ENCODE measurements at regions not wholly inside any gene's neighbourhood (a gene's known extent, or its start where the extent isn't known, plus 50 kb on each side); places are given as distances from the start of the nearest gene placed in this dataset.

DNA sequence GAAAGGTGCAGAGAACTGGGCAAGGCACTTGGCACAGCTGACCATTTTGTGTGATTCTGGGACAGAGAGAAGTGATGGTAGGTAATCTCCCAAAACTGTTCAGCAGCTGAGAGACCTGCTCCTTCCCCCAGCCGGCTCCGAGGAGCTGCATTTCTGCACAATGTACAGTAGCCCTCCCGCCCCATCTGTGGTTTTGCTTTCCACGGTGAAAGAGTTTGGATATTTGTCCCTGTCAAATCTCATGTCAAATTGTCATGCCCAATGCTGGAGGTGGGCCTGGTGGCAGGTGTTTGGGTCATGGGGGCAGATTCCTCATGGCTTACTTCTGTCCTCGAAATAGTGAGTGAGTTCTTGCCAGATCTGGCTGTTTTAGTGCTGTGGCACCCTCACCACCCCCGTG, 90.5 kb upstream of the CD99 start:
- Histone ChIP-seq H3K36me3 (peaks cover 0 to 40% of the 10 kb centered on the region in 2 donors), H3K9me3 (no peaks in the 10 kb centered on the region), H3K4me1 (no peaks in the 10 kb centered on the region), H3K27ac (no peak overlapping the region), H3K4me3 (no peak overlapping the region), H3K27me3 (no peaks in the 10 kb centered on the region)
- intact Hi-C loops (cut with DNase I), result no loop called here
- DNase-seq (no peak), ATAC-seq (no peak)
- TF ChIP-seq CTCF (IDR thresholded peaks at IDR 0.05), result no peak

GRCh38 chrX:2596555-2597255, 94.4 kb upstream of the CD99 start:
- H3K9me3 ChIP-seq, result no peaks in the 10 kb centered on the region
- H3K4me3 ChIP-seq, result no peak overlapping the region
- ATAC-seq (no peak), DNase-seq (no peak)
- no peak overlapping the region for H3K27ac ChIP-seq
- H3K27me3 ChIP-seq, result no peaks in the 10 kb centered on the region
- H3K36me3 ChIP-seq, result peaks cover 0 to 26% of the 10 kb centered on the region in 2 donors
- no peak for TF ChIP-seq CTCF (IDR thresholded peaks at IDR 0.05)
- intact Hi-C loops (cut with DNase I), result loop anchor here in 1 of 2 donors (10.0 kb wide), 1 partner anchor 952 kb away; no protein-coding TSS in a partner anchor
- H3K4me1 ChIP-seq, result peaks cover 0 to 5% of the 10 kb centered on the region in 2 donors

- intact Hi-C loops (cut with DNase I), result loop anchor here in 1 of 2 donors (10.0 kb wide), 1 partner anchor 951 kb away; no protein-coding TSS in a partner anchor
- peaks cover 0 to 20% of the 10 kb centered on the region in 2 donors for H3K36me3 ChIP-seq
- H3K4me3 ChIP-seq, result no peak overlapping the region
- no peak for DNase-seq
- H3K4me1 ChIP-seq, result peaks cover 0 to 5% of the 10 kb centered on the region in 2 donors
- no peak overlapping the region for H3K27ac ChIP-seq
- no peak for TF ChIP-seq CTCF (IDR thresholded peaks at IDR 0.05)
- no peaks in the 10 kb centered on the region for H3K27me3 ChIP-seq
- H3K9me3 ChIP-seq, result no peaks in the 10 kb centered on the region
- ATAC-seq, result no peak
Measured at GRCh38 chrX:2596045-2596444, 95.0 kb upstream of the CD99 start.

DNA sequence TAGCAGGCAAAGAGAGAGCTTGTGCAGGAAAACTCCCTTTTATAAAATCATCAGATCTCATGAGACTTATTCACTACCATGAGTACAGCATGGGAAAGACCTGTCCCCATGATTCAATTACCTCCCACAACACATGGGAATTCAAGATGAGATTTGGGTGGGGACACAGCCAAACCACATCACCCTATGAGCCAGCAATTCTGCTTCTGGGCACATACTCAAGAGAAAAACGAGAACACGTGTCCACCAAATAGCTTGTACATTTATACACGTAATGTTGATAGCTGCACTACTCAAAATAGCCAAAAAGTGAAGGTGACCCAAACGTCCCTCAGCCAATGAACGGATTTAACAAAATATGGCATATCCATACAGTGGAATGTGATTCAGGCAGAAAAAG, 94.5 kb upstream of the DHRSX start:
- Histone ChIP-seq H3K9me3 (no peaks in the 10 kb centered on the region), H3K27me3 (no peaks in the 10 kb centered on the region), H3K36me3 (peaks cover 0 to 12% of the 10 kb centered on the region in 2 donors), H3K27ac (no peak overlapping the region), H3K4me1 (peaks cover 0 to 5% of the 10 kb centered on the region in 2 donors), H3K4me3 (no peak overlapping the region)
- intact Hi-C loops (cut with DNase I), result loop anchor here in 1 of 2 donors (10.0 kb wide), 1 partner anchor 950 kb away; no protein-coding TSS in a partner anchor
- TF ChIP-seq CTCF (IDR thresholded peaks at IDR 0.05), result no peak
- DNase-seq, result no peak
- ATAC-seq, result no peak

DNA sequence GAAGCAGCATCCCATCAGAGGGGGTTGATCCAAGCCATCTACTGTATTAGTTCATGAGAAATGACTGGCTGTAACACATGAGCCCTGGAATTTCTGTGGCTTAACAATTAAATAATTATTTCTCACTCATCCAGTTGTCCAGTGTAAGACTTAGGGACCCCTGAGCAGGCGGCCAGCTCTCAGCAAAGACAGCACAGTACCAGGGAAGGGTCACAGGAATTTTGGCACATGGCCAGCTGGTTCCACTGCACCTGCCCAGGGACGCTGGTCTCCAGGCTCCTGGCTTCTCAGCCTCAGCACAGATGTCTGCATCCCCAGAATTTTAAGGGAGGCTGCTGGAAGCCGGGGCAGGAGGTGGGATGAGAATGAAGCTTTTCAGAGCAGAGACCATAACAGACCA, 93.7 kb upstream of the DHRSX start:
- intact Hi-C loops (cut with DNase I), result loop anchor here in 1 of 2 donors (10.0 kb wide), 1 partner anchor 950 kb away; no protein-coding TSS in a partner anchor

More for the DNA sequence above, 93.7 kb upstream of the DHRSX start:
- Histone ChIP-seq H3K27ac (no peak overlapping the region), H3K4me1 (peaks cover 0 to 5% of the 10 kb centered on the region in 2 donors), H3K36me3 (peaks cover 0 to 10% of the 10 kb centered on the region in 2 donors), H3K4me3 (no peak overlapping the region), H3K27me3 (no peaks in the 10 kb centered on the region), H3K9me3 (no peaks in the 10 kb centered on the region)
- DNase-seq (no peak), ATAC-seq (no peak)
- TF ChIP-seq CTCF (IDR thresholded peaks at IDR 0.05), result no peak

Measured in left lung (tissue), 4 donors.